Fibroblast of skin of right quadriceps (primary cell): ENCODE measurements at regions not wholly inside any gene's neighbourhood (a gene's known extent, or its start where the extent isn't known, plus 50 kb on each side); places are given as distances from the start of the nearest gene placed in this dataset.

Source experiments
- DNase-seq: peaks from one replicate; pipeline ENCODE4 v3.0.0-alpha.2; 2013

GRCh38 chr5:167244583-167244982 lies 1046.9 kb upstream of the WWC1 start:
- DNase-seq, result peak; percentile 35

GRCh38 chr5:167245868-167246267 lies 1045.6 kb upstream of the WWC1 start:
- peak; percentile 25 for DNase-seq

GRCh38 chr5:167247816-167248215 lies 1043.6 kb upstream of the WWC1 start:
- peak; percentile 11 for DNase-seq

- DNase-seq, result no peak
These were observed 1043.2 kb upstream of the WWC1 start for GRCh38 chr5:167248257-167248656.

GRCh38 chr5:167250996-167251395 lies 1040.4 kb upstream of the WWC1 start:
- DNase-seq, result no peak

GRCh38 chr5:167254132-167254531 lies 1037.3 kb upstream of the WWC1 start:
- no peak for DNase-seq

- no peak for DNase-seq
These were observed 1035.5 kb upstream of the WWC1 start for GRCh38 chr5:167255926-167256325.

- no peak for DNase-seq
These were observed 1031.6 kb upstream of the WWC1 start for GRCh38 chr5:167259806-167260205.

- DNase-seq, result no peak
These were observed 1029.9 kb upstream of the WWC1 start for GRCh38 chr5:167261309-167262100.

GRCh38 chr5:167263185-167263584 lies 1028.3 kb upstream of the WWC1 start:
- DNase-seq, result no peak

GRCh38 chr5:167264348-167264747 lies 1027.1 kb upstream of the WWC1 start:
- DNase-seq, result no peak

GRCh38 chr5:167268337-167268736 lies 1023.1 kb upstream of the WWC1 start:
- DNase-seq, result no peak

- DNase-seq, result no peak
These were observed 1022.3 kb upstream of the WWC1 start for GRCh38 chr5:167269146-167269545.

GRCh38 chr5:167271081-167271480 lies 1020.4 kb upstream of the WWC1 start:
- DNase-seq, result no peak

GRCh38 chr5:167271511-167271910 lies 1019.9 kb upstream of the WWC1 start:
- DNase-seq, result no peak

- no peak for DNase-seq
These were observed 1011.3 kb upstream of the WWC1 start for GRCh38 chr5:167280111-167280510.

GRCh38 chr5:167281925-167282324 lies 1009.5 kb upstream of the WWC1 start:
- no peak for DNase-seq

- DNase-seq, result no peak
These were observed 1007.8 kb upstream of the WWC1 start for GRCh38 chr5:167283691-167284090.

- DNase-seq, result peak; percentile 42
These were observed 1007.1 kb upstream of the WWC1 start for GRCh38 chr5:167284222-167284890.

GRCh38 chr5:167285591-167285990 lies 1005.9 kb upstream of the WWC1 start:
- no peak for DNase-seq

- DNase-seq, result no peak
These were observed 1004.6 kb upstream of the WWC1 start for GRCh38 chr5:167286891-167287290.

- no peak for DNase-seq
These were observed 1001.0 kb upstream of the WWC1 start for GRCh38 chr5:167290478-167290877.

GRCh38 chr5:167294882-167295680 lies 996.4 kb upstream of the WWC1 start:
- DNase-seq, result peak; percentile 93

GRCh38 chr5:167295681-167296005 lies 995.8 kb upstream of the WWC1 start:
- no peak for DNase-seq
